Panc1 (cell line): ENCODE measurements at regions not wholly inside any gene's neighbourhood (a gene's known extent, or its start where the extent isn't known, plus 50 kb on each side); places are given as distances from the start of the nearest gene placed in this dataset.

Experiments
- ATAC-seq: fragments of 200-7000 bp; cut with Tn5 transposase; 2 replicates; pipeline ENCODE4 v1.9.1; 2020; ENCODE audit warnings: mild to moderate bottlenecking, moderate library complexity
- BruUV-seq: library from RNA; stranded (reverse); fragments of 400-500 nt; replicated peaks from 2 replicates; lab custom pipeline; 2021; lab: Mats Ljungman, UMichigan
- CTCF ChIA-PET: fragments of 300-600 bp; sonication (Branson Sonifier 250); formaldehyde crosslinking; loops from one replicate; lab custom pipeline; 2022; ENCODE audit warnings: antibody characterized with exemption; lab: Charles Lee
- POLR2A ChIA-PET: fragments of 300-600 bp; sonication (Branson Sonifier 250); formaldehyde crosslinking; loops from one replicate; lab custom pipeline; 2022; ENCODE audit warnings: antibody characterized with exemption; lab: Charles Lee
- DNase-seq: peaks from one replicate; pipeline ENCODE4 v3.0.0-alpha.2; 2010; ENCODE audit warnings: low read depth, low spot score
- H3K27ac ChIP-seq: 2 replicates; pipeline ENCODE4 v1.5.1; 2011; ENCODE audit warnings: mild to moderate bottlenecking, low read length, inconsistent platforms
- H3K27me3 ChIP-seq: fragments of 200-500 bp; sonication (Bioruptor generic); 2 replicates; pipeline ENCODE4 v1.6.0; 2014; ENCODE audit warnings: low read length, inconsistent platforms; ENCODE audit not compliant: control insufficient read depth, insufficient read depth
- H3K36me3 ChIP-seq: fragments of 200-500 bp; sonication (Bioruptor generic); 2 replicates; pipeline ENCODE4 v1.5.1; 2014; ENCODE audit warnings: inconsistent platforms, mild to moderate bottlenecking, low read length, moderate library complexity; ENCODE audit not compliant: control insufficient read depth, insufficient read depth
- H3K4me1 ChIP-seq: 2 replicates; pipeline ENCODE4 v1.5.1; 2011; ENCODE audit warnings: inconsistent platforms, mild to moderate bottlenecking, low read length, moderate library complexity; ENCODE audit not compliant: control insufficient read depth, insufficient read depth
- H3K4me3 ChIP-seq, 2 experiments: 2 replicates each; pipeline ENCODE4 v1.5.1; 2011 to 2012; ENCODE audit warnings: low read depth in 2 of 2, low read length in 2 of 2, mild to moderate bottlenecking in 2 of 2, inconsistent platforms in 1 of 2, moderate library complexity in 1 of 2
- H3K9me3 ChIP-seq: fragments of 200-500 bp; sonication (Bioruptor generic); 2 replicates; pipeline ENCODE4 v1.5.1; 2014; ENCODE audit warnings: low read depth, mild to moderate bottlenecking, inconsistent platforms, low read length, moderate library complexity; ENCODE audit not compliant: control insufficient read depth, insufficient read depth
- POLR2AphosphoS5 ChIP-seq: IDR thresholded peaks from 2 replicates; pipeline ENCODE4 v1.6.1; 2012; ENCODE audit warnings: mild to moderate bottlenecking, low read depth, low read length, moderate library complexity
- REST ChIP-seq, 2 experiments: IDR thresholded peaks; 2 replicates each; pipeline ENCODE4 v1.6.1; 2011 to 2012; ENCODE audit warnings: low read depth in 2 of 2, control low read depth in 1 of 2, low read length in 1 of 2, mild to moderate bottlenecking in 1 of 2, moderate library complexity in 1 of 2; ENCODE audit not compliant: insufficient read depth in 1 of 2
- SIN3A ChIP-seq: IDR thresholded peaks from 2 replicates; pipeline ENCODE4 v1.6.1; 2012; ENCODE audit warnings: low read depth, mild to moderate bottlenecking, low read length, moderate library complexity, borderline replicate concordance; ENCODE audit not compliant: insufficient read depth
- TCF7L2 ChIP-seq: IDR thresholded peaks from 2 replicates; pipeline ENCODE4 v1.6.1; 2011; ENCODE audit warnings: mild to moderate bottlenecking, low read depth, low read length, inconsistent platforms
- in situ Hi-C: cut with HindIII; loops from 2 replicates; pipeline ENCODE4 v1.10.0; 2016; ENCODE audit warnings: low sequenced_read_pairs, low pct_unique_long_range_greater_than_20kb
- intact Hi-C: fragments of 100-400 bp; cut with micrococcal nuclease; formaldehyde crosslinking; loops from one replicate; pipeline ENCODE4 v1.10.0; 2022; ENCODE audit not compliant: unreplicated experiment
- TF ChIP-seq, protein P1 (sequence below): fragments of 450-650 bp; IDR thresholded peaks from 2 replicates; pipeline ENCODE4 v1.5.1; 2017; ENCODE audit warnings: mild to moderate bottlenecking

DNA sequence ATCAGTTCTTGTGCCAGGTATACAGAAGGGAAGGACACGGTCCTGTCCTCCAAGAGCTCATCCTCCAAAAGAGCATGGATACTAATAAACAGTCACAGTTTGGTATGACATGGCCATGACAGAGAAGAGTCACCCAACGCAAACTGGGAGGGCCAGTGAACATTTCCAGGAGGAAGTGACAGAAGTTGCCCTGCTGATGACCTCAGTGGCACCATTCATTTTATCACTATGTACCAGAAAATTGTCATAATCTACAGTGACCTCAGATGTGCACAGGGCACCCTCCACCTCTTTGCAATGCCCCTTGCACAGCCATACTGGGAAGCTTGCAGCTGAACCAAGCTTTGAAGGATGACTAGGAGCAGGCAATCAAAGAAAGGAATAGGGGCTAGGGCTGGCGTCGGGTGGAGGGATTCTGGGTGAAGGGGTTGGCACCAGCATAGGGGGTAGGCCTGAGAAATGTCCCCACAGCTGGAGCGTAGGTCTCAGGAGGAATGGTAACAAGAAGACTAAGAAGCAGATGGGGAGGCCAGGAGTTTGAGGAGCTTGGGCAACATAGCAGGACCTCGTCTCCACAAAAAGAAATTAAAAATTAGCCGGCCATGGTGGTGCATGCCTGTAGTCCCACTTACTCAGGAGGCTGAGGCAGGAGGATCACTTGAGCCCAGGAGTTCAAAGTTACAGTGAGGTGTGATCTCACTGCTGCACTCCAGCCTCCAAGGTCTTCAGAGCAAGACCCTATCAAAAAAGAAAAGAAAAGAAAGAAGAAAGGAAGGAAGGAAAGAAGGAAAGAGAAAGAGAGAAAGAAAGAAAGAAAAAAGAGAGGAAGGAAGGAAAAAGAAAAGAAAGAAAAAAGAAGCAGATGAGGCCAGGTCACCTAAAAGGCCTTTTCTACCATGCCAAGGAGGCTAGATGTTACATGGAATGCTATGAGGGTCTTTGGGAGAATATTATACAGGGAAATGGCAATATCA lies 65.3 kb upstream of the SNX9 start:
- CTCF ChIA-PET: interaction anchor here (0.6 to 2.5 kb wide), 2 partner anchors 116 to 149 kb away, joined by 5 to 22 read pairs; no protein-coding TSS in a partner anchor
- no peaks in the 10 kb centered on the region for H3K36me3 ChIP-seq
- POLR2A ChIA-PET: interaction anchor here (0.5 to 0.8 kb wide), 4 partner anchors 9 to 418 kb away, joined by 3 to 10 read pairs (median 6); no protein-coding TSS in a partner anchor
- H3K4me3 ChIP-seq: no peak overlapping the region
- DNase-seq (no peak), ATAC-seq (no peak)
- in situ Hi-C loops: loop anchor here (25.0 kb wide), 1 partner anchor 105 kb away; no protein-coding TSS in a partner anchor
- intact Hi-C loops: no loop called here
- H3K4me1 ChIP-seq: peaks cover 56% of the 10 kb centered on the region
- peak overlapping the region; percentile 65 for H3K27ac ChIP-seq
- H3K9me3 ChIP-seq: no peaks in the 10 kb centered on the region; the same call in 1 of the 2 replicates
- no TSS peak for BruUV-seq
- TF ChIP-seq SIN3A: no peak
- TF ChIP-seq POLR2AphosphoS5: no peak
- no peak for TF ChIP-seq TCF7L2
- TF ChIP-seq, protein P1, sequence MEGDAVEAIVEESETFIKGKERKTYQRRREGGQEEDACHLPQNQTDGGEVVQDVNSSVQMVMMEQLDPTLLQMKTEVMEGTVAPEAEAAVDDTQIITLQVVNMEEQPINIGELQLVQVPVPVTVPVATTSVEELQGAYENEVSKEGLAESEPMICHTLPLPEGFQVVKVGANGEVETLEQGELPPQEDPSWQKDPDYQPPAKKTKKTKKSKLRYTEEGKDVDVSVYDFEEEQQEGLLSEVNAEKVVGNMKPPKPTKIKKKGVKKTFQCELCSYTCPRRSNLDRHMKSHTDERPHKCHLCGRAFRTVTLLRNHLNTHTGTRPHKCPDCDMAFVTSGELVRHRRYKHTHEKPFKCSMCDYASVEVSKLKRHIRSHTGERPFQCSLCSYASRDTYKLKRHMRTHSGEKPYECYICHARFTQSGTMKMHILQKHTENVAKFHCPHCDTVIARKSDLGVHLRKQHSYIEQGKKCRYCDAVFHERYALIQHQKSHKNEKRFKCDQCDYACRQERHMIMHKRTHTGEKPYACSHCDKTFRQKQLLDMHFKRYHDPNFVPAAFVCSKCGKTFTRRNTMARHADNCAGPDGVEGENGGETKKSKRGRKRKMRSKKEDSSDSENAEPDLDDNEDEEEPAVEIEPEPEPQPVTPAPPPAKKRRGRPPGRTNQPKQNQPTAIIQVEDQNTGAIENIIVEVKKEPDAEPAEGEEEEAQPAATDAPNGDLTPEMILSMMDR: no peak
- no peak for TF ChIP-seq REST (IDR thresholded peaks at IDR 0.05; ENCODE audit: insufficient read depth in 1 of 2, low read depth in 2 of 2, low read length in 1 of 2)
- no peaks in the 10 kb centered on the region for H3K27me3 ChIP-seq

DNA sequence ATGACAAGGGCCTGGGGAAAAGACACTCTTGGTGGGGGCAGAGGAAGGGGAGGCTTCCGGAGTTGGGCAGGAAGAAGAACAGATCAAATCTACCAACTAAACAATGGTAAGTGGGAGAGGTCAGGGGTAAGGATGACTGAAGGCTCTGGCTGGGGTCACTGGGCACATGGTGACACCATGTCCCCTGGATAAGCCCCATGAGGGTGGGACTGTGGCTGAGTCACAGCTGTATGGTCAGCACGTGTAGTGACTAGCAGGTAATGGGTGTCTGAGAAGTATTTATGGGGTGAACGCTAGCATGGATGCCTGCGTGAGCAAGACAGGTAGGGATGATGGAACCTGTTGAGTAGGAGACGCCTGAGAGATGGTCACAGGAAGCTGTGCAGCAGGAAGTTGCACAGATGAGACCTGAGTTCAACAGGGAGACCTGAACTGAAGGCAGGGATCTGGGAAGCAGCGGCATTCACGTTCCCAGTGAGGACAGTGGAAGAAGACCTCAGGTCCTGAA lies 64.5 kb upstream of the SNX9 start:
- Histone ChIP-seq H3K4me1 (peaks cover 64% of the 10 kb centered on the region), H3K36me3 (no peaks in the 10 kb centered on the region), H3K4me3 (no peak overlapping the region), H3K27ac (peak overlapping the region; percentile 62), H3K9me3 (no peaks in the 10 kb centered on the region; the same call in 1 of the 2 replicates), H3K27me3 (no peaks in the 10 kb centered on the region)
- BruUV-seq: no TSS peak
- TF ChIP-seq REST (IDR thresholded peaks at IDR 0.05; ENCODE audit: insufficient read depth in 1 of 2, low read depth in 2 of 2, low read length in 1 of 2): no peak
- no peak for TF ChIP-seq POLR2AphosphoS5
- no peak for TF ChIP-seq SIN3A
- no peak for TF ChIP-seq TCF7L2
- TF ChIP-seq, protein P1: no peak
- DNase-seq (no peak), ATAC-seq (no peak)
- ChIA-PET POLR2A (interaction anchor here (0.6 kb wide), 1 partner anchor 10 kb away, joined by 10 read pairs; no protein-coding TSS in a partner anchor), CTCF (no interaction called here)
- in situ Hi-C loops (loop anchor here (25.0 kb wide), 1 partner anchor 104 kb away; no protein-coding TSS in a partner anchor), intact Hi-C loops (no loop called here)
